Stomach (tissue), 8 donors: ENCODE measurements at regions not wholly inside any gene's neighbourhood (a gene's known extent, or its start where the extent isn't known, plus 50 kb on each side); places are given as distances from the start of the nearest gene placed in this dataset.

Experiments
- DNase-seq, 2 donors: peaks; one replicate each; pipeline versions ENCODE4 v3.0.0 to v3.0.0-alpha.2; 2013 to 2019
- H3K27ac ChIP-seq, 5 donors: fragments of 200-600 bp in 4 of 5; sonication (generic) in 4 of 5; one replicate each; pipeline ENCODE4 v1.5.1; 2013 to 2019; ENCODE audit warnings: mild to moderate bottlenecking in 1 of 5, moderate library complexity in 1 of 5
- H3K27me3 ChIP-seq, 3 donors: fragments of 200-600 bp; sonication (generic); one replicate each; pipeline ENCODE4 v1.5.1; 2017 to 2019; ENCODE audit warnings: mixed run types in 1 of 3
- H3K36me3 ChIP-seq, 4 donors: fragments of 200-600 bp; sonication (generic); 1 replicate in 3 of 4; 2 replicates in 1 of 4; pipeline ENCODE4 v1.5.1; 2016 to 2019
- H3K4me1 ChIP-seq, 4 donors: fragments of 200-600 bp; sonication (generic); one replicate each; pipeline ENCODE4 v1.5.1; 2016 to 2019
- H3K4me3 ChIP-seq, 4 donors: fragments of 200-600 bp; sonication (generic) in 3 of 4; one replicate each; pipeline ENCODE4 v1.5.1; 2016 to 2019; ENCODE audit warnings: mild to moderate bottlenecking in 1 of 4
- H3K9me3 ChIP-seq, 4 donors: fragments of 200-600 bp; sonication (generic); one replicate each; pipeline ENCODE4 v1.5.1; 2016 to 2019
- CTCF ChIP-seq, 7 experiments: fragments of 450-650 bp in 4 of 7; fragments of 200-600 bp in 3 of 7; sonication (generic) in 3 of 7; IDR thresholded peaks; one replicate each; pipeline ENCODE4 v1.5.1; 2016 to 2019; ENCODE audit warnings: antibody characterized with exemption in 7 of 7, control low read depth in 2 of 7, mild to moderate bottlenecking in 1 of 7
- EP300 ChIP-seq: sonication (generic); formaldehyde crosslinking; IDR thresholded peaks from one replicate; pipeline ENCODE4 v1.6.1; 2017; ENCODE audit warnings: antibody characterized with exemption
- POLR2A ChIP-seq, 4 donors: fragments of 450-650 bp; IDR thresholded peaks; one replicate each; pipeline ENCODE4 v1.6.1; 2016; ENCODE audit warnings: antibody characterized with exemption in 4 of 4, control low read depth in 2 of 4, mild to moderate bottlenecking in 1 of 4, moderate library complexity in 1 of 4
- POLR2AphosphoS5 ChIP-seq, 3 donors: sonication (generic); formaldehyde crosslinking; IDR thresholded peaks; one replicate each; pipeline ENCODE4 v1.6.1; 2016; ENCODE audit warnings: antibody characterized with exemption in 3 of 3
- WGBS, 5 donors: extraction: QIAGEN DNeasy Blood & Tissue Kit in 3 of 5; methylation state at CpG; one replicate each; pipeline versions ENCODE4 v1.1.5 to v1.1.7; 2013 to 2018; 5-methylcytosine and 5-hydroxymethylcytosine counted together
- intact Hi-C: fragments of 100-400 bp; cut with DNase I; formaldehyde crosslinking; loops from one replicate; pipeline ENCODE4 v1.15.1; 2023; ENCODE audit warnings: low total_unique reads
- donor health status: healthy with polysubstance abuse.
- donor health status: Bipolar disorder and iron deficiency.
- donor health status: healthy.

- H3K4me1 ChIP-seq, result peaks cover 13 to 42% (median 17%) of the 10 kb centered on the region in 4 donors
Observed at GRCh38 chr11:19444231-19444630, 203.5 kb upstream of the E2F8 start.

GRCh38 chr11:19442554-19442910, 201.8 kb upstream of the E2F8 start:
- Histone ChIP-seq H3K9me3 (no peaks in the 10 kb centered on the region), H3K4me1 (peaks cover 13 to 47% (median 17%) of the 10 kb centered on the region in 4 donors), H3K36me3 (no peaks in the 10 kb centered on the region), H3K27ac (peak overlapping the region; percentile 67 to 89 (median 82)), H3K4me3 (no peak overlapping the region), H3K27me3 (no peaks in the 10 kb centered on the region)
- intact Hi-C loops, result no loop called here
- no peak for TF ChIP-seq CTCF (IDR thresholded peaks at IDR 0.05)
- no peak for TF ChIP-seq POLR2A (IDR thresholded peaks at IDR 0.05)
- TF ChIP-seq EP300, result no peak
- no peak for TF ChIP-seq POLR2AphosphoS5 (IDR thresholded peaks at IDR 0.05)
- DNase-seq, result no peak

More at GRCh38 chr11:19444231-19444630, 203.5 kb upstream of the E2F8 start:
- no peaks in the 10 kb centered on the region for H3K36me3 ChIP-seq
- H3K27ac ChIP-seq, result no peak overlapping the region
- intact Hi-C loops, result no loop called here
- no peaks in the 10 kb centered on the region for H3K27me3 ChIP-seq
- no peak overlapping the region for H3K4me3 ChIP-seq
- H3K9me3 ChIP-seq, result no peaks in the 10 kb centered on the region
- no peak for TF ChIP-seq EP300
- TF ChIP-seq POLR2AphosphoS5 (IDR thresholded peaks at IDR 0.05), result no peak
- TF ChIP-seq POLR2A (IDR thresholded peaks at IDR 0.05), result no peak
- TF ChIP-seq CTCF (IDR thresholded peaks at IDR 0.05), result no peak
- no peak for DNase-seq
- 74 to 87% (median 83%) methylated on average over 2 of the region's 2 CpGs for WGBS, 5 donors

- peak; percentile 74 to 90 for DNase-seq
- H3K27ac ChIP-seq, result peak overlapping the region; percentile 67 to 91 (median 82)
- intact Hi-C loops, result no loop called here
- no peak for TF ChIP-seq POLR2A (IDR thresholded peaks at IDR 0.05)
- peak in 2 of 3 donors; percentile 60 to 82 for TF ChIP-seq POLR2AphosphoS5 (IDR thresholded peaks at IDR 0.05)
- no peak overlapping the region for H3K4me3 ChIP-seq
- no peaks in the 10 kb centered on the region for H3K27me3 ChIP-seq
- no peaks in the 10 kb centered on the region for H3K36me3 ChIP-seq
- no peaks in the 10 kb centered on the region for H3K9me3 ChIP-seq
- H3K4me1 ChIP-seq, result peaks cover 11 to 49% (median 13%) of the 10 kb centered on the region in 4 donors
- WGBS, 5 donors, result 30 to 51% (median 36%) methylated on average over 11 of the region's 11 CpGs
Observed at GRCh38 chr11:19441752-19442553, 201.2 kb upstream of the E2F8 start.

GRCh38 chr11:19441288-19441687, 200.5 kb upstream of the E2F8 start:
- Histone ChIP-seq H3K4me3 (no peak overlapping the region), H3K27me3 (no peaks in the 10 kb centered on the region), H3K4me1 (peaks cover 4 to 43% (median 11%) of the 10 kb centered on the region in 4 donors), H3K9me3 (no peaks in the 10 kb centered on the region), H3K36me3 (no peaks in the 10 kb centered on the region), H3K27ac (peak overlapping the region in 4 of 5 donors; percentile 67 to 86 (median 80))
- intact Hi-C loops, result no loop called here
- no peak for DNase-seq
- 66 to 85% (median 82%) methylated on average over 3 of the region's 3 CpGs for WGBS, 5 donors
- TF ChIP-seq POLR2A (IDR thresholded peaks at IDR 0.05), result no peak
- no peak for TF ChIP-seq EP300
- no peak for TF ChIP-seq CTCF (IDR thresholded peaks at IDR 0.05)
- TF ChIP-seq POLR2AphosphoS5 (IDR thresholded peaks at IDR 0.05), result no peak

GRCh38 chr11:19437760-19438159, 197.0 kb upstream of the E2F8 start:
- H3K27me3 ChIP-seq, result no peaks in the 10 kb centered on the region
- H3K4me3 ChIP-seq, result no peak overlapping the region
- WGBS, 5 donors, result 40 to 75% (median 56%) methylated on average over 1 of the region's 1 CpG
- no peak overlapping the region for H3K27ac ChIP-seq
- no peaks in the 10 kb centered on the region for H3K36me3 ChIP-seq
- DNase-seq, result peak in 1 of 2 donors; percentile 25
- H3K4me1 ChIP-seq, result peaks cover 4 to 33% (median 10%) of the 10 kb centered on the region in 4 donors
- no peak for TF ChIP-seq EP300
- TF ChIP-seq POLR2A (IDR thresholded peaks at IDR 0.05), result no peak
- TF ChIP-seq CTCF (IDR thresholded peaks at IDR 0.05), result no peak
- TF ChIP-seq POLR2AphosphoS5 (IDR thresholded peaks at IDR 0.05), result no peak
- intact Hi-C loops, result no loop called here
- no peaks in the 10 kb centered on the region for H3K9me3 ChIP-seq
